Chondrocyte (in vitro differentiated cells): ENCODE measurements at regions not wholly inside any gene's neighbourhood (a gene's known extent, or its start where the extent isn't known, plus 50 kb on each side); places are given as distances from the start of the nearest gene placed in this dataset.
"Not testable (repeated sequence)": the region's sequence is repeated elsewhere in the genome, so short reads cannot be mapped to it uniquely, and the experiment has no call there.

Experiments used
- DNase-seq: peaks from one replicate; pipeline ENCODE4 v3.0.0; 2021; ENCODE audit warnings: mixed read lengths, low spot score
- H3K27ac Mint-ChIP-seq: one replicate; pipeline ENCODE4 v1.8.0; 2021; ENCODE audit warnings: mild to moderate bottlenecking, moderate library complexity, mixed read lengths; ENCODE audit not compliant: unreplicated experiment
- H3K27me3 Mint-ChIP-seq: 2 replicates; pipeline ENCODE4 v1.8.0; 2021; ENCODE audit warnings: low read depth, mixed read lengths
- H3K36me3 Mint-ChIP-seq: 2 replicates; pipeline ENCODE4 v1.8.0; 2021; ENCODE audit warnings: low read depth, mixed read lengths
- H3K4me1 Mint-ChIP-seq: 2 replicates; pipeline ENCODE4 v1.8.0; 2021; ENCODE audit warnings: low read depth, mild to moderate bottlenecking, mixed read lengths
- H3K4me3 Mint-ChIP-seq: one replicate; pipeline ENCODE4 v1.8.0; 2021; ENCODE audit warnings: mild to moderate bottlenecking, moderate library complexity, mixed read lengths; ENCODE audit not compliant: unreplicated experiment
- H3K9me3 Mint-ChIP-seq: 2 replicates; pipeline ENCODE4 v1.8.0; 2021; ENCODE audit warnings: low read depth, mixed read lengths
- CTCF ChIP-seq: fragments of 200-600 bp; sonication (generic); IDR thresholded peaks from 2 replicates; pipeline ENCODE4 v1.5.0; 2021; ENCODE audit warnings: antibody characterized with exemption, mild to moderate bottlenecking, moderate library complexity

GRCh38 chr7:68700414-68700813 lies 897.9 kb upstream of the AUTS2 start:
- peaks cover 6% of the 10 kb centered on the region for H3K9me3 Mint-ChIP-seq
- no peak for TF ChIP-seq CTCF
- no peak for DNase-seq
- peaks cover 48% of the 10 kb centered on the region for H3K4me1 Mint-ChIP-seq
- no peaks in the 10 kb centered on the region for H3K27me3 Mint-ChIP-seq
- no peak overlapping the region for H3K4me3 Mint-ChIP-seq
- H3K27ac Mint-ChIP-seq, result peak overlapping the region; percentile 96
- no peaks in the 10 kb centered on the region for H3K36me3 Mint-ChIP-seq

- TF ChIP-seq CTCF, result no peak
- Mint-ChIP-seq H3K4me3 (no peak overlapping the region), H3K36me3 (no peaks in the 10 kb centered on the region), H3K27ac (peak overlapping the region; percentile 79), H3K27me3 (no peaks in the 10 kb centered on the region), H3K4me1 (peaks cover 22% of the 10 kb centered on the region), H3K9me3 (no peaks in the 10 kb centered on the region)
- DNase-seq, result no peak
Measured at GRCh38 chr7:68706291-68706690, 892.0 kb upstream of the AUTS2 start.

GRCh38 chr7:68707159-68707558 lies 891.1 kb upstream of the AUTS2 start:
- Mint-ChIP-seq H3K27ac (no peak overlapping the region), H3K4me3 (no peak overlapping the region), H3K27me3 (no peaks in the 10 kb centered on the region), H3K36me3 (no peaks in the 10 kb centered on the region), H3K4me1 (peaks cover 14% of the 10 kb centered on the region), H3K9me3 (peaks cover 3% of the 10 kb centered on the region)
- no peak for TF ChIP-seq CTCF
- no peak for DNase-seq

- no peaks in the 10 kb centered on the region for H3K36me3 Mint-ChIP-seq
- no peak overlapping the region for H3K27ac Mint-ChIP-seq
- peaks cover 5% of the 10 kb centered on the region for H3K9me3 Mint-ChIP-seq
Measured at GRCh38 chr7:68707958-68708357, 890.3 kb upstream of the AUTS2 start.

GRCh38 chr7:68712956-68713495 lies 885.2 kb upstream of the AUTS2 start:
- Mint-ChIP-seq H3K9me3 (peaks cover 5% of the 10 kb centered on the region), H3K4me1 (no peaks in the 10 kb centered on the region), H3K27ac (no peak overlapping the region), H3K4me3 (no peak overlapping the region), H3K27me3 (no peaks in the 10 kb centered on the region), H3K36me3 (no peaks in the 10 kb centered on the region)
- no peak for DNase-seq
- TF ChIP-seq CTCF, result no peak

More at GRCh38 chr7:68707958-68708357, 890.3 kb upstream of the AUTS2 start:
- Mint-ChIP-seq H3K4me3 (no peak overlapping the region), H3K27me3 (no peaks in the 10 kb centered on the region), H3K4me1 (peaks cover 13% of the 10 kb centered on the region)
- DNase-seq, result no peak
- no peak for TF ChIP-seq CTCF

- not testable (repeated sequence) for DNase-seq, H3K4me3 Mint-ChIP-seq, H3K27ac Mint-ChIP-seq, H3K36me3 Mint-ChIP-seq, H3K27me3 Mint-ChIP-seq, H3K9me3 Mint-ChIP-seq, H3K4me1 Mint-ChIP-seq
Measured at GRCh38 chr7:68714135-68714534, 884.1 kb upstream of the AUTS2 start.
